ENCODE measurements at regions not wholly inside any gene's neighbourhood (a gene's known extent, or its start where the extent isn't known, plus 50 kb on each side); places are given as distances from the start of the nearest gene placed in this dataset.

DNA sequence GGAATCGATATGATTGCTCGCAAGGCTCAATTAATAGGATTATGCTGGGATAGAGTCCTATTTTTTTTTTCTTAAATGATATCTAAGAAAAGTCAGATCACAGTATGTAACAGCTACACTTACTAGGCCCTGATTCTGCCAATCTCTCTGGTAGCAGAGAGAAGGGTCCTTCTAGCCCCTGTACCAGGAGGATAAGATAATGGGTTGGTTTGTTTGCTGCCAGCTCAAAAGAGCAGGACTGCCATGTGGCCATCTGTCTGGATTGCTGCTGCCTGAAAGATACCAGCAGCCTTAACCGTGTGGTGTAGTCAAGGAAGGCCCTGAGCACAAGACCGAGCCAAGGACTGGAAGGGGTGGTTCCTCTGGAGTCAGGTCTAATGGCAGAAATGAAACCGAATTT is 236.4 kb downstream of the KLF13 start:
- Histone ChIP-seq H3K4me3 (ENCODE audit: low read length) (no peak overlapping the region), H3K36me3 (ENCODE audit: insufficient read depth, low read length) (no peaks in the 10 kb centered on the region), H3K9me3 (ENCODE audit: insufficient read depth, low read depth, low read length) (no peaks in the 10 kb centered on the region), H3K27ac (ENCODE audit: low read depth, low read length) (no peak overlapping the region), H3K9ac (ENCODE audit: low read depth, low read length) (no peak overlapping the region), H3K27me3 (ENCODE audit: insufficient read depth, low read length) (no peaks in the 10 kb centered on the region), H3K4me1 (ENCODE audit: insufficient read depth, low read length) (no peaks in the 10 kb centered on the region)
- 94% methylated on average over 3 of the region's 5 CpGs for WGBS

DNA sequence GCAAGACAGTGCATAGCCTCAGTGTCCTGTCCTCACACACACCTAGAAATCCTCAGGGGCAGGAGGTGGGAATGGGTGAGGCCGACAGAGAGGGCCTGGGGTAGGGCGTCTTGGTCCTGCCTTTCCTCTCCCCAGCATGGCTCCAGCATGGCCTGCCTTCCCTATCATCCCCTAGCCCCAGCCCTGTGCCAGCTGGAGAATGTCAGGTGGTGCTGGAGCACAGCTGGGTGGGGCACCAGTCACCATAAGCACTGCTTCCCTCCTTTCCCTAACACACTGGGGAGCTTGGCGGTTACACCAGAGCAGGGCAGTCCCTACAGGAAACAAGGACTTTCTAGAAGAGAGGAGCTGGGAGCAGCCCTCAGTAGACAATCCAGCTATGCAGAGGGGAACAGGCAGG is 236.8 kb downstream of the KLF13 start:
- Histone ChIP-seq H3K4me3 (ENCODE audit: low read length) (no peak overlapping the region), H3K9me3 (ENCODE audit: insufficient read depth, low read depth, low read length) (no peaks in the 10 kb centered on the region), H3K27ac (ENCODE audit: low read depth, low read length) (no peak overlapping the region), H3K36me3 (ENCODE audit: insufficient read depth, low read length) (no peaks in the 10 kb centered on the region), H3K4me1 (ENCODE audit: insufficient read depth, low read length) (no peaks in the 10 kb centered on the region), H3K9ac (ENCODE audit: low read depth, low read length) (no peak overlapping the region), H3K27me3 (ENCODE audit: insufficient read depth, low read length) (no peaks in the 10 kb centered on the region)
- 84% methylated on average over 3 of the region's 3 CpGs for WGBS

- Histone ChIP-seq H3K27ac (ENCODE audit: low read depth, low read length) (no peak overlapping the region), H3K4me1 (ENCODE audit: insufficient read depth, low read length) (no peaks in the 10 kb centered on the region), H3K27me3 (ENCODE audit: insufficient read depth, low read length) (no peaks in the 10 kb centered on the region), H3K9me3 (ENCODE audit: insufficient read depth, low read depth, low read length) (no peaks in the 10 kb centered on the region), H3K4me3 (ENCODE audit: low read length) (no peak overlapping the region), H3K36me3 (ENCODE audit: insufficient read depth, low read length) (no peaks in the 10 kb centered on the region), H3K9ac (ENCODE audit: low read depth, low read length) (no peak overlapping the region)
- WGBS: 99% methylated on average over 2 of the region's 2 CpGs
Observed at GRCh38 chr15:31567861-31568260, 241.2 kb downstream of the KLF13 start.

- Histone ChIP-seq H3K27me3 (ENCODE audit: insufficient read depth, low read length) (no peaks in the 10 kb centered on the region), H3K27ac (ENCODE audit: low read depth, low read length) (no peak overlapping the region), H3K4me1 (ENCODE audit: insufficient read depth, low read length) (peaks cover 2% of the 10 kb centered on the region; the same call in 1 of the 2 replicates), H3K36me3 (ENCODE audit: insufficient read depth, low read length) (no peaks in the 10 kb centered on the region), H3K9me3 (ENCODE audit: insufficient read depth, low read depth, low read length) (no peaks in the 10 kb centered on the region), H3K9ac (ENCODE audit: low read depth, low read length) (no peak overlapping the region), H3K4me3 (ENCODE audit: low read length) (no peak overlapping the region)
- WGBS: 93% methylated on average over 17 of the region's 17 CpGs
Observed at GRCh38 chr15:31569836-31570235, 243.2 kb downstream of the KLF13 start.

DNA sequence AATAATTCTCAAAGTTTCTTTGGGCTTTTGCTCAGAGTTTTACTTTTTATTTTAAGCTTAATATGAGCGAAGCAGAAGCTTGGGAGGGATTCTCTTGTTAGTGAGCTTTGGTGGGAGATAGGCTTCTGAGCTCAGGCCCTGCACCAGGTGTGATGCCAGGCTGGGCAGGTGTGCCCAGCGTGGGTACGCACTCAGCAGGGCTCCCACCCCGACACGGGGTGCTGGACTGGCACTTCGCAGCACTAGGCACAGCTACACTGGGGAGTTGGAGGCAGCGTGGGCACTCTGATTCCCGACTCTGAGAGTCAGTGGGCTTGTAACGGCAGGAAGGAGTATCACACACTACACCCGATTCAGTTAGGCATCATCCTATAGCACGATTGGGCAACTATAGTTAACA is 244.0 kb downstream of the KLF13 start:
- Histone ChIP-seq H3K27me3 (ENCODE audit: insufficient read depth, low read length) (no peaks in the 10 kb centered on the region), H3K27ac (ENCODE audit: low read depth, low read length) (no peak overlapping the region), H3K4me3 (ENCODE audit: low read length) (no peak overlapping the region), H3K9me3 (ENCODE audit: insufficient read depth, low read depth, low read length) (no peaks in the 10 kb centered on the region), H3K36me3 (ENCODE audit: insufficient read depth, low read length) (no peaks in the 10 kb centered on the region), H3K9ac (ENCODE audit: low read depth, low read length) (no peak overlapping the region), H3K4me1 (ENCODE audit: insufficient read depth, low read length) (peaks cover 9% of the 10 kb centered on the region; the same call in 1 of the 2 replicates)
- WGBS: 94% methylated on average over 10 of the region's 11 CpGs

DNA sequence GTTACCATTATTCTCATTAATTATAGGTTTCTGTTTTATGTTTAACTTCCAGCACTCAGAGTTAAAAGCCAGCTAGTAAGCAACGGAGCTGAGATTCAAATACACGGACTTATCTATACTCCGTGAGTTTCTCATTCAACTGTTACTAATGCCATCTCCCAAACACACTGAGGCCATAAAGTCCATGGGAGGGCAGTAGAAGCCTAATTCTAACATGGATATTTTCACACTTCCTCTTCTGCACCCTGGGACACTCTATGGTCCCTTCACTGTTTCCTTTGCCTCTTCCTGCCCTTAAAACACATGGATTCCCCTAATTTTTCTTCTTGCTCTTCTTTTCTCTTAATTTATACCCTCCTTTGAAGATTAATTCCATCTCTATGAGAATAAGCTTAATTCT is 245.0 kb downstream of the KLF13 start:
- H3K27ac ChIP-seq (ENCODE audit: low read depth, low read length): no peak overlapping the region

GRCh38 chr15:31573759-31574158 is 247.1 kb downstream of the KLF13 start:
- 87% methylated on average over 1 of the region's 3 CpGs for WGBS
- H3K27me3 ChIP-seq (ENCODE audit: insufficient read depth, low read length): no peaks in the 10 kb centered on the region
- no peak overlapping the region for H3K4me3 ChIP-seq (ENCODE audit: low read length)
- no peaks in the 10 kb centered on the region for H3K36me3 ChIP-seq (ENCODE audit: insufficient read depth, low read length)
- H3K27ac ChIP-seq (ENCODE audit: low read depth, low read length): no peak overlapping the region
- no peak overlapping the region for H3K9ac ChIP-seq (ENCODE audit: low read depth, low read length)
- peaks cover 32% of the 10 kb centered on the region for H3K4me1 ChIP-seq (ENCODE audit: insufficient read depth, low read length)
- no peaks in the 10 kb centered on the region for H3K9me3 ChIP-seq (ENCODE audit: insufficient read depth, low read depth, low read length)

More for the DNA sequence above, 245.0 kb downstream of the KLF13 start:
- no peak overlapping the region for H3K4me3 ChIP-seq (ENCODE audit: low read length)
- 90% methylated on average over 3 of the region's 3 CpGs for WGBS
- no peaks in the 10 kb centered on the region for H3K27me3 ChIP-seq (ENCODE audit: insufficient read depth, low read length)
- peaks cover 19% of the 10 kb centered on the region; the same call in 1 of the 2 replicates for H3K4me1 ChIP-seq (ENCODE audit: insufficient read depth, low read length)
- no peak overlapping the region for H3K9ac ChIP-seq (ENCODE audit: low read depth, low read length)
- H3K9me3 ChIP-seq (ENCODE audit: insufficient read depth, low read depth, low read length): no peaks in the 10 kb centered on the region
- no peaks in the 10 kb centered on the region for H3K36me3 ChIP-seq (ENCODE audit: insufficient read depth, low read length)

DNA sequence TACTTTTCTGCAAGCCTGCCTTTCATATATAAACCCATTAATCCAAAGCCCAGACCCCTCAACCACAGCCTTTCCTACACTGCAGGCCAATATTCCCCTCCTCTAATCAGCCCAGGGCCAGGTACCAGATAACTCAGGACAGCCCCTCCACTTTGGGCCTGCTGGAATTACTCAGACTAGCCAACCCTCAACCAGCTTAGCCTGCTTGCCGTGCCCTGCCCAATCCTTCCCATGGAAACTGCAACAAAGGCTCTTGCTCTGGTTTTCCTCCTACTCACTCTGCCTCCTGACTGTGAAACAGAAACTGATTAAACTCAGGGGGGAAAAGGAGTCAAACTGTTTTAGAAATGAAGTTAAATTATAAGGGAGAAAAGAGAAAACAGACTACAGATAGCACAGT is 248.1 kb downstream of the KLF13 start:
- WGBS: 83% methylated on average over 1 of the region's 1 CpG
- peaks cover 32% of the 10 kb centered on the region for H3K4me1 ChIP-seq (ENCODE audit: insufficient read depth, low read length)
- no peaks in the 10 kb centered on the region for H3K9me3 ChIP-seq (ENCODE audit: insufficient read depth, low read depth, low read length)
- no peaks in the 10 kb centered on the region for H3K36me3 ChIP-seq (ENCODE audit: insufficient read depth, low read length)
- H3K27ac ChIP-seq (ENCODE audit: low read depth, low read length): no peak overlapping the region
- no peaks in the 10 kb centered on the region for H3K27me3 ChIP-seq (ENCODE audit: insufficient read depth, low read length)
- no peak overlapping the region for H3K9ac ChIP-seq (ENCODE audit: low read depth, low read length)
- H3K4me3 ChIP-seq (ENCODE audit: low read length): no peak overlapping the region

DNA sequence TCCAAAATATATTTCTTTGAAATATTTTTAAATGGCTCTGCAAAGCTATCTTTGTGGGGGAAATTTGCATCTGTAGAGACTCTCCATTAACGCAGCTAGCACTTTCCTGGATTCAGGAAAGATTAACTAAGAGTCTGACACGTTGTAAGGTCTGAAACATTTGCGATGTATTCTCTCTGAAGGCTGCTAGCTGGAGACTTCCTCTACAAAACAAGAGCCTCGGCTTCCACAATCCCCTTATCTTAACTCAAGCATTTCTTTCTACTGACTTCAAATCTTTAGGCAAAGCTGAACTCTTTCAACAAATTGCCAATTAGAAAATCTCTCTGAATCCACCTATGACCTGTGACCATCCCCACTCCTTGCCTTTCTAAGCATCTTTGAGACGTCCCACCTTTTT is 250.5 kb downstream of the KLF13 start:
- H3K27ac ChIP-seq (ENCODE audit: low read depth, low read length): peak overlapping the region; percentile 58; the same call in 1 of the 2 replicates
- H3K9me3 ChIP-seq (ENCODE audit: insufficient read depth, low read depth, low read length): peaks cover 8% of the 10 kb centered on the region; the same call in 1 of the 2 replicates
- H3K27me3 ChIP-seq (ENCODE audit: insufficient read depth, low read length): no peaks in the 10 kb centered on the region
- 63% methylated on average over 5 of the region's 5 CpGs for WGBS
- peaks cover 32% of the 10 kb centered on the region for H3K4me1 ChIP-seq (ENCODE audit: insufficient read depth, low read length)
- no peak overlapping the region for H3K9ac ChIP-seq (ENCODE audit: low read depth, low read length)
- H3K36me3 ChIP-seq (ENCODE audit: insufficient read depth, low read length): no peaks in the 10 kb centered on the region
- H3K4me3 ChIP-seq (ENCODE audit: low read length): no peak overlapping the region

GRCh38 chr15:31579282-31579681 is 252.6 kb downstream of the KLF13 start:
- Histone ChIP-seq H3K9ac (ENCODE audit: low read depth, low read length) (no peak overlapping the region), H3K9me3 (ENCODE audit: insufficient read depth, low read depth, low read length) (peaks cover 13% of the 10 kb centered on the region; the same call in 1 of the 2 replicates), H3K4me3 (ENCODE audit: low read length) (no peak overlapping the region), H3K27ac (ENCODE audit: low read depth, low read length) (no peak overlapping the region), H3K4me1 (ENCODE audit: insufficient read depth, low read length) (peaks cover 32% of the 10 kb centered on the region), H3K36me3 (ENCODE audit: insufficient read depth, low read length) (no peaks in the 10 kb centered on the region), H3K27me3 (ENCODE audit: insufficient read depth, low read length) (no peaks in the 10 kb centered on the region)
- WGBS: 93% methylated on average over 4 of the region's 4 CpGs

DNA sequence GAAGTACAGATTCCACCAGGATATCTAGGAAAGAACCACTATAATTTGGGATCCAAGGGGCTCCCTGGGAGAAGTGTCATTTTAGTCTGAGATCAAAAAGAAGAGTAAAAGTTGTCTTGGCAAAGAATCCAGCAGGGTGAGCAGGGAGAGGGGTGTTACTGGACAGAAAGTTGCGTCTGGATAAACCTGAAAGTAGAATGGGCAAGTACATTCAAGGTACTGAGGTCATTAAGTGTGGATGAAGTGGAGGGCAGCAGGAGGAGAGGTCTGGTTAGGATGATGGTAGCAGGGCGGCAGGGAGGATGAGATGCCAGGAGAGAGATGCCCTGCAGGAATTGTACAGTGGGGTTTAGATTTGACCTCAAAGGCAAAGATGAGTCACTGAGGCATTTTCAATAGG is 253.3 kb downstream of the KLF13 start:
- Histone ChIP-seq H3K9ac (ENCODE audit: low read depth, low read length) (no peak overlapping the region), H3K36me3 (ENCODE audit: insufficient read depth, low read length) (no peaks in the 10 kb centered on the region), H3K4me1 (ENCODE audit: insufficient read depth, low read length) (peaks cover 28% of the 10 kb centered on the region), H3K9me3 (ENCODE audit: insufficient read depth, low read depth, low read length) (peaks cover 13% of the 10 kb centered on the region; the same call in 1 of the 2 replicates), H3K27me3 (ENCODE audit: insufficient read depth, low read length) (no peaks in the 10 kb centered on the region), H3K4me3 (ENCODE audit: low read length) (no peak overlapping the region), H3K27ac (ENCODE audit: low read depth, low read length) (no peak overlapping the region)
- WGBS: 94% methylated on average over 2 of the region's 2 CpGs

DNA sequence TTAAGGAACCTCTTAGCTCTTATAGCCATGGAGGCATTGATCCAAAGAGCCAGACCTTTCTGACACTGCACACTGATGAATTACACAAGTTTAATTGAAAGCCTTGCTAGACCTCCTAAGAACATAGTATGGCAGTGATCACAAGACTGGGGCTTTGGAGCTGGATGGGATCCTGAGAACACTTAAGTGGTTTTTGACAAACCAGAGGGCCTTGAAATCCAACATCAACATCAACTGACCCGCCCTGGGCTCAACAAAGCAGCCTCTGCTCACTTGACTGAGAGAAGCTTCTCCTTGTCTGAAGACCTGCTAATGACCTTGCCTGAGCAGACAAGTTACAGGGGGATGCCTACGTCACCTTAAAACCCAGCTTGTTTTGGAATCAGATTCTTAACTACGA is 257.6 kb downstream of the KLF13 start:
- H3K9ac ChIP-seq (ENCODE audit: low read depth, low read length): no peak overlapping the region
- no peak overlapping the region for H3K4me3 ChIP-seq (ENCODE audit: low read length)
- no peaks in the 10 kb centered on the region for H3K36me3 ChIP-seq (ENCODE audit: insufficient read depth, low read length)
- H3K27me3 ChIP-seq (ENCODE audit: insufficient read depth, low read length): no peaks in the 10 kb centered on the region
- 78% methylated on average over 3 of the region's 3 CpGs for WGBS
- peaks cover 13% of the 10 kb centered on the region; the same call in 1 of the 2 replicates for H3K9me3 ChIP-seq (ENCODE audit: insufficient read depth, low read depth, low read length)
- no peak overlapping the region for H3K27ac ChIP-seq (ENCODE audit: low read depth, low read length)
- H3K4me1 ChIP-seq (ENCODE audit: insufficient read depth, low read length): no peaks in the 10 kb centered on the region
